Upper lobe of right lung (tissue), 1 donor: ENCODE measurements at regions not wholly inside any gene's neighbourhood (a gene's known extent, or its start where the extent isn't known, plus 50 kb on each side); places are given as distances from the start of the nearest gene placed in this dataset.

Source experiments
- ATAC-seq: fragments of 200-7000 bp; cut with Tn5 transposase; one replicate; pipeline ENCODE4 v1.9.1; 2020; ENCODE audit warnings: mild to moderate bottlenecking, moderate library complexity
- DNase-seq: peaks from one replicate; pipeline ENCODE4 v3.0.0-alpha.2; 2020
- H3K27ac ChIP-seq: fragments of 200-600 bp; one replicate; pipeline ENCODE4 v1.8.0; 2022
- H3K27me3 ChIP-seq: fragments of 200-600 bp; one replicate; pipeline ENCODE4 v1.8.0; 2022; ENCODE audit warnings: mild to moderate bottlenecking
- H3K36me3 ChIP-seq: fragments of 200-600 bp; one replicate; pipeline ENCODE4 v1.8.0; 2022
- H3K4me1 ChIP-seq: fragments of 200-600 bp; one replicate; pipeline ENCODE4 v1.8.0; 2022
- H3K4me3 ChIP-seq: fragments of 200-600 bp; one replicate; pipeline ENCODE4 v1.8.0; 2022; ENCODE audit warnings: mild to moderate bottlenecking
- H3K9me3 ChIP-seq: fragments of 200-600 bp; one replicate; pipeline ENCODE4 v1.8.0; 2022
- CTCF ChIP-seq: fragments of 200-600 bp; IDR thresholded peaks from one replicate; pipeline ENCODE4 v1.8.0; 2022; ENCODE audit warnings: antibody characterized with exemption
- intact Hi-C: fragments of 100-400 bp; cut with DNase I; formaldehyde crosslinking; loops from one replicate; pipeline ENCODE4 v1.11.0; 2022
- donor health status: DM: no; HTN: yes; CAD: no; lungs with severe emphysema.

- Histone ChIP-seq H3K4me1 (no peaks in the 10 kb centered on the region), H3K27me3 (no peaks in the 10 kb centered on the region), H3K4me3 (no peak overlapping the region), H3K9me3 (no peaks in the 10 kb centered on the region), H3K36me3 (no peaks in the 10 kb centered on the region), H3K27ac (no peak overlapping the region)
- intact Hi-C loops, result no loop called here
- ATAC-seq (no peak), DNase-seq (no peak)
- TF ChIP-seq CTCF, result no peak
Observed at GRCh38 chr7:136186281-136186680, 209.1 kb upstream of the MTPN start.

GRCh38 chr7:136184719-136185118 lies 207.6 kb upstream of the MTPN start:
- no peaks in the 10 kb centered on the region for H3K9me3 ChIP-seq
- no peak for TF ChIP-seq CTCF
- no peaks in the 10 kb centered on the region for H3K4me1 ChIP-seq
- DNase-seq (no peak), ATAC-seq (no peak)
- no peaks in the 10 kb centered on the region for H3K36me3 ChIP-seq
- no peak overlapping the region for H3K4me3 ChIP-seq
- intact Hi-C loops, result no loop called here
- no peaks in the 10 kb centered on the region for H3K27me3 ChIP-seq
- no peak overlapping the region for H3K27ac ChIP-seq

GRCh38 chr7:136183981-136184380 lies 206.8 kb upstream of the MTPN start:
- Histone ChIP-seq H3K4me1 (no peaks in the 10 kb centered on the region), H3K27ac (no peak overlapping the region), H3K9me3 (no peaks in the 10 kb centered on the region), H3K27me3 (no peaks in the 10 kb centered on the region), H3K36me3 (no peaks in the 10 kb centered on the region), H3K4me3 (no peak overlapping the region)
- no peak for TF ChIP-seq CTCF
- DNase-seq (no peak), ATAC-seq (no peak)
- intact Hi-C loops, result no loop called here

GRCh38 chr7:136180984-136181383 lies 203.8 kb upstream of the MTPN start:
- Histone ChIP-seq H3K36me3 (no peaks in the 10 kb centered on the region), H3K27ac (no peak overlapping the region), H3K9me3 (no peaks in the 10 kb centered on the region), H3K4me3 (no peak overlapping the region), H3K27me3 (no peaks in the 10 kb centered on the region), H3K4me1 (no peaks in the 10 kb centered on the region)
- no peak for TF ChIP-seq CTCF
- ATAC-seq (no peak), DNase-seq (no peak)
- intact Hi-C loops, result no loop called here

GRCh38 chr7:136179851-136180721 lies 202.9 kb upstream of the MTPN start:
- intact Hi-C loops, result no loop called here
- no peak for DNase-seq

More at GRCh38 chr7:136179851-136180721, 202.9 kb upstream of the MTPN start:
- Histone ChIP-seq H3K4me3 (no peak overlapping the region), H3K4me1 (no peaks in the 10 kb centered on the region), H3K9me3 (no peaks in the 10 kb centered on the region), H3K27me3 (no peaks in the 10 kb centered on the region), H3K27ac (no peak overlapping the region), H3K36me3 (no peaks in the 10 kb centered on the region)
- no peak for TF ChIP-seq CTCF
- ATAC-seq, result no peak
